Stimulated activated CD4-positive, alpha-beta T cell treated with anti-CD3 and anti-CD28 coated beads, Interleukin-1b, Interleukin-23, amount 100 ng/mL, for 48 hours (primary cell): ENCODE measurements at regions not wholly inside any gene's neighbourhood (a gene's known extent, or its start where the extent isn't known, plus 50 kb on each side); places are given as distances from the start of the nearest gene placed in this dataset.
A peak's percentile ranks its signal among the peaks of the same experiment; 100 is the strongest.

Experiments
- DNase-seq: peaks from one replicate; pipeline ENCODE4 v3.0.0-alpha.2; 2020

DNA sequence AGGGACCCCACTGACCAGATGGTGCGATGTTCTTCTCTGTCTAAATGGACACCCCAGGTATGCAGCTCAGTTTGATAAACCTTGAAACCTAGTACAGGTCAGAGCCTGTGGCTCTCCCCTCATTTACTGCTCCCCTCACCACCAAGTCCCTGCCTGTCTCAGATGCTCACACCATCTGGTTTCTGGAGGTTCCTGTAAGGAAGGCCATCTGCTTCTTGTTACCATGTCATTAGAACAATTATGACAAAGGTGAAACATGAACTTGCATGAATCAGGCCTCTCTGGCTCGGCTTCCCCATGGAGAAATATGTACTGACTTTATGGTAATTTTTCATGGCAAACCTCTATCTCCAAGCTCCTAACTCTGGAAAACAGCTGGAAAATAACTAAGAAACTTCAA, 965.7 kb downstream of the UQCRFS1 start:
- DNase-seq: no peak

DNA sequence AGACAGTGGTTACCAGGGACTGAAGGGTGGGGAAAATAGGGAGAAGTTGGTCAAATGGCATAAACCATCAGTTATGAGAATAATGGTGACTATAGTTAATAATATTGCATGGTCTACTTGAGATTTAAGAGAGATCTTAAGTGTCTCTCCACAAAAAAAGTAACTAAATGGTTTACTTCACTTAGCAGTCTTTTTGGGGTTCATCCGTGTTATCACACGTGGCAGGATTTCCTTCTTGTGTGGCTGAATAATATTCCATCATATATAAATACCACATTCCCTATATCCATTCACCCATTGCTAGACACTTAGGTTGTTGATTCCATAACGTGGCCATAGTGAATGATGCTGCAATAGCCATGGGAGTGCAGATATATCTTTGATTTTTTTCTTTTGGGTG, 967.0 kb downstream of the UQCRFS1 start:
- DNase-seq: no peak

DNA sequence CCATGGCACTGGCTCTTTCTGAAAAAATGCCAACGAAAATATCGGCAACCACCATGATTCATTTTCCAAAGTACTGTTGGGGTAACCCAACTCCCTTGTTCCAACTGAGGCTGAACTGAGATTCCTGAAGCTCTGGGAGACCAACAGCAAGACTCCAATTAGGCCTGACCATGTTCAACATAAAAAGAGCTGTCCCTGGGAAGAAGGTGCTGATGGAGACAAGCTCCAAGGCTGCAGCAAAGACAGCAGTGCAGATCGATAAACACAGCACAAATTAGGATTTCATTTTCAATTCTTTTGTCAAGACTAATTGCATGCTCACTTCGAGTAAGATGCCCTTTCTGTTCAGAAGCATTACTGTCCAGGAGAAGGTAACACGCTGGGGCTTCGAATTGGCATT, 968.0 kb downstream of the UQCRFS1 start:
- DNase-seq: no peak

DNA sequence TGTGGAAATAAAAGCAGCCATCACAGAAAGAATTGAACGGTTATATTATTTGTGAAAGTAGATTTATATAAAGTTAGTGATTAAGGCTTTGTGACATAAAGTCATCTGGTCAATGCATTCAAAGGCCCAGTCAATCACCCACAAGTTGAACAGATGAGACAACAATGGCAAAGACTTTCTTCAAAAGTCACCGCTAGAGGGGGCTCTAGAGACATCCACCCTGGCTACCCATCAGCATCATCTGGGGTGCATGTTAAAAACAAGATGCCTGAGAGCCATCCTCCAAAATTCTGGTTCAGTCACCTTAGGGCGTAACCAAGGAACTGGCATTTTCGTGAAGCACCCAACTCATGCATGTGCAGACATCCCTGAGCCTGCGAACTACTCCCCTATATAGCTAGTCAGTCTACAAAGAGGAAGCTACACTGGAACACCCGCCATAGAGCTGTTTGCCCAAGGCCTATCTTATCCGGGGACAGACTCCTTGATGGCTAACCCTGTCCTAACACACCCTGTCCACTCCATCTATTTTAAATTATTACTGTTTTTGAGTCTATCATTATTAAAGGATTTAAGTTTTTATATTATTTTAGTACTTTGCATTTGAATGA, 970.5 kb downstream of the UQCRFS1 start:
- DNase-seq: peak; percentile 2

DNA sequence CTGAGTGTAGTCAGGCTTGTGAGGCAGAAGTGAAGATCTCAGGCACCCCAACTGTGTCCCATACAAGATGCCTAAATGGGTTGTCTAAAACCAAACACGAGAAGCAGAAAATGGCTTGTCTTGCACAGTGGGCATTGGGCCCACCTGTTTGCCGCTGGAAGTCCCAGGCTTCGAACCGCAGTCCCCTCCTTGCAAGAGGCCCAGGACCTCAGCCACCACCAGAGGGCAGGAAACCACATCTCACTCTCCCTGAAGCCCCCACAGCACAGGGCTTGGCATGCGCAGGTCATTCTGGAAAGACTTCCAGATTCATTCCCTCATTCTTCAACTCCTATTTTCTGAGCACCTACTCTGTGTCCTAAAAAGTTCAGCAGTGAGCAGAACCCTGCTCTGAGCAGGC, 973.7 kb downstream of the UQCRFS1 start:
- DNase-seq: no peak

DNA sequence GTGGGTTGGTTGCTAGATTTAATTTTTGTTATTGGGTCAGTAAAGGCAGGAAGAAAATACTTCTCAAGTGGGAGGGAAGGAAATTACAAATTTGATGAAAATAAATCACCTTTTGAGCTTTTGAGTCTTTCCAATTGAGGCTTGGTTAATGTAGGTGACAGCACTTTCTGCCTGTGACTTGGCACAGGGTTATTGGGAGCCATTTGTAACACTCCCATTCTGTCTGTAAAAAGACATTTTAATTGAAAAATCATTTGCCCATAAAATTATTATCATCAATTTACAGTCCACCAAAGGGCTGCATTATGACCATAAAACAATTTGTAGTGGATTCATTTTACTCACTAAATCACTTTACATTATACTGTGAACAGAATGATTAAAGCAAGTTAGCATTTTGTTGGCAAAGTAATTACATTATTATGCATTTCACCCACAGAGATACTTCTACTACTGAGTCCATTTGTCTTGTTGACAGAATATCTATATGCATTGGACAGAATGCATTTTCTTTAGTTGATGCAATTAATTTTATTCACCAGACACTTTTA, 974.6 kb downstream of the UQCRFS1 start:
- no peak for DNase-seq

DNA sequence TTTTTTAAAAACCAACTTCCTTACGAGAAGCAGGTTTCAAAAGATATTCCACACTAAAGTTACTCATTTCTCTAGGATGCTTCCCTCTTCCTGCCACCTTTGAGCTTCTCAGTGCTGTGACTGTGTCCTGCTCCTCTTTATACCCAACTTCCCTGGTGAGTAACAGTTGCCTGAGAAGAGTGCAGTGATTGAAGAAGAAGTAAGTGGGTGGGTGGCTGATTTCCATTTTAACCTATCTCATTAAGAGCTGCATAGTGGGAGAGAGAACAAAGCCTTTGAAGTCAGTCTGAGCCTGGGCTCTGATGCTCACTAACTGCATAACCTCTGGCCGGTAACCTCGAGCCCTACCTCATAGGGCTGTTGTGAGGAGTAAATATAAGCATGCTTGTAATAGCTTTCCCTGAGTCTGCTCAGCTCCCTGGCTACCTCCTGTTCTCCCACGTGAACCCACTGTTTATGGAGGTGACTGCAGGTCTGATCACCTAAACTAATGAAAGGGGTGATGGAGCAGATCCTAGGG, 977.3 kb downstream of the UQCRFS1 start:
- DNase-seq: no peak

DNA sequence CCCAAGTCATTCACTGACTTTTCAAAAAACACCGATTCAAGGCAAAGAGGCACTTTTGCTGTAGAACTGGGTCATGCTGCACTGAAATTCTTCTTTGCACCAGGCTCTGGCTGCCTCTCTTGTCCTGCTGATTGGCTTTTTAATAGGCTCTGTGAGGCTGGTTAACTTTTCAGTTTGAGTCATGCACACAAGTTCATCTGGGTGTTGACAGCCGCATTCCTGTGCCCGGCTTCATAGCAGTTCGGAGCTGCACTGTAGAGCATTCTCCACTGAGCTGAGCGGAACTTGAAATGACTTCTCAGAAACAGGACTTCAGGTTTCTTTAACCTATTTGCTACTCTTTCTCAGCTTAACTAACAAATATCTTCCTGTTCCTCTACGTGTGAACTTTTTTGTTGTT, 978.3 kb downstream of the UQCRFS1 start:
- no peak for DNase-seq

DNA sequence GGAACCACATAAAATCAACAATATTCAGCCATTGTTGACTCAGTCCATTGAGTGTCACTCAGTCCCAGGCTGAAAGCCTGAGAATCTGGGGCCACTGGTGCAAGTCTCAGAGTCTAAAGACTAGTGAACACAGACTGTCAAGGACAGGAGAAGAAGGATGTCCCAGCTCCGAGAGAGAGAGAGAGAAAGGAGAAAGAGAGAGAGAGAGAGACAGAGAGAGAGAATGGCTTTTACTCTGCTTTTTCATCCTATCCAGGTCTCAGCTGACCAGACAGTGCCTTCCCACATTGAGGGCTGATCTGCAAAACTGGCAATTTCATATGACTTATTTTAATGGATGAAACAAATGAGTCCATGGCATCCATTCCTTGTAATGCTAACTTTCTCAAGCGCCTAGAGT, 984.1 kb downstream of the UQCRFS1 start:
- no peak for DNase-seq

DNA sequence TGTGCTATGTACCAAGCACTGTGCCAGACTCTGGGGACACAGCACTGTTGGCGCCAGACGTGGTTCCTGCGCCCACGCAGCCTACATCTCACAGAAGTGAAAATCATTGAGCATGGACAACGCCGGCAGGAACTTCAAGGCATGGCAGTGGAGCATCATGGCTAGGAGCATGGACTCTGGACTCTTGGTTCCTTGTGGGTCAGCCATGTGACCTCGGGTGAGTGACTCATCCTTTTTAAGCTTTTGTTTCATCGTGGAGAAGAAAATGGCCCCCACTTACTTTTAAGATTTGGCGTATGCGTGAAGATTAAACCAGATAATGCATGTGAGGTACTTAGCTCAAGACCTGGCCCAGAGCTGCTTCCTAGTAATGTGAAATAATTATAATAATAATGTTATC, 988.5 kb downstream of the UQCRFS1 start:
- DNase-seq: no peak

DNA sequence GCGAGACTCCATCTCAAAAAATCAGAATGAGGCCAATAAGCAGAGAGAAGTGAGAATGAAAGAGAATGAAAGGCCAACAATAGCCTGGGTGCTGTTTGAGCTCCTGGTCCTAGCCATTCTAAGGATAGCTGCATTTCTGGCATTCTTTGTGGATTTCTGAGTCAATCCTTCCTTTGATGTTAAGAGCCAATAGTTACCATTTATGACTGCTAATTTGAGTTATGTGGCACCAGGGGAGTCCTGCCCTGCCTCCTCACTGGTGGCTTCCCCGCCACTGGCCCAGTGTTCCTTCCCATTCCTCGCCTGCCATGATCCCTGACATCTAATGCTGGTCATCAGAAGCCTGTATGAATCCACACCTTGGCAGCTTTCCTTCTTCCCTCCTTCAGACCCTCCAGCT, 991.2 kb downstream of the UQCRFS1 start:
- DNase-seq: no peak

DNA sequence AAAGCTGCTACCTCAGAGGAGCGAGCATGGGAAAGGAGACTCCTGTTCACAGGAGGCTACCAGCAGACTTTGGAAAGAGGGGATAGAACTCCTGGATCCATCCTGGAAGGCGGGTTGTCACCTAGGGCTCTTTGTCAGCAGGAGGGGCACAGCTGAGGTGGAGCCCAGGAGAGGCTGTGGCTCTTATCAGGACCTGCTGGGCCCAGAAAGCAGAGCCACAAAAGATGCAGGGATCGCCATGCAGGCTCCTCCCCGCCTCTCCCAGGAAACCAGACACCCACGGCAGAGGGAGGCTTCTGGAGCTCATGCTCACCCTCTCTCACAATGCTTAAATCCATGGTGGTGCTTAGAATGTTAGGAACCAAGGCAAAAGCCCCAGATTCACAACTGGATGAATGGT, 994.2 kb downstream of the UQCRFS1 start:
- no peak for DNase-seq

DNA sequence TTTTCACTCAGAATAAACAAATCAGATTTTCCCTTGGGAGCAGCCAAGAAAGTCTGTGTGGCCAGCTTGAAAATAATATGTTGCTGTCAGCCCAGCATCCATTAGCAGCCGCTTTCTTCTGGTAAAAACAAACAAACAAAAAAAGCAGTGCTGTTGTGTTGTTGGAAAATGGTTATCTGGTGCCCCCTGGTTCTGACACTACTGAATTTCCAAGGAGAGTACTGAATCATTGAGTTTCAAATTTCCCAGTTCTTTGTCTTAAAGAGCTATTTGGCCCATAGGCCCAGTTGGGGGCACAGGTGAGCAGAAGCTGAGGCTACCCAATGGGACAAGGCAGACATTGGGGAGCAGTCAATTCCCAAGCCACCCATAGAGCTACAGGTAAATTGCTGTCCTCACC, 995.9 kb downstream of the UQCRFS1 start:
- DNase-seq: no peak

DNA sequence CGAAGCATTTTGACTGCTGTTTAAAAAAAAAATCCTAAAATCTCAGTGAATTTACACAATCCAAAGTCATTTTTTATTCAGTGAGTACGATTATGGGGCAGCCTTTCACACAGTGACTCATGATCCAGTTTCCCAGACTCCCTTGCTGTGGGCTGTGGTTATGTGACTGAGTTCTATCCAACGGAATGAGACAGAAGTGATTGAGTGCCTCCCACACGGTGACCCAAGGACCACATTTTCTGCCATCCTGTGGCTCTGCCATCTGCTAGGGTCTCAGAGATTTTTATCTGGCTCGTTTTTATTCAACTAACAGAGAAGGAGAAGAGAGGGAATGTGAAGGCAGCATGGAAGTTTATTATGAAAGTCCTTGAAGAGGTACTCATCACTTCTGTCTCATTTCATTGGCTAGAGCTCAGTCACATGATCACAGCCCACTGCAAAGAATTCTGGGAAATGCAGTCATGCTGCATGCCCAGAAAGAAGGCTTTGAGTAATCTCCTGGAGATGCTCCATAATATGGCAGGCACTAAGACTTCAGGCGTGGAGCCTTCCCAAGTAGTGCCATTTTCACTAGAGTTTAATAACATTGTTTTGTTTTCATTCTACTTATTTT, 999.4 kb downstream of the UQCRFS1 start:
- no peak for DNase-seq

DNA sequence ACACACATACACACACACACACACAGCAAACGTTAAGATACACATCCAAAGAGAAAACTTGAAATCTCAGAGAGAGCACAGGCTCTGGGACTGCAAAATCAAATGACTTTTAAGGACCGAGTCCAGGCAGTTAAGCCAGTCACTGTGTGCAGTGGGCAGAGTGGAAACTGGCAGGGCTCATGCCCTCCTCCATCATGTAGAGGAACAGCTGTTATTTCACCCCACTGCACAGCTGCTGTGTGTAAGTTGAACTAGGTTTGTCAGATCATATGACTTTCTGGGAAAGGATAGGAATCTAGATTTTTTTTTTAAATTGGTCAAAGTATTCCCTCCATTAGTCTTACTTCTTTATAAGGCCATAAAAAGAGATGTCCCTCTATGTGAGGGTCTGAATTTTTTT, 1002.1 kb downstream of the UQCRFS1 start:
- DNase-seq: no peak

DNA sequence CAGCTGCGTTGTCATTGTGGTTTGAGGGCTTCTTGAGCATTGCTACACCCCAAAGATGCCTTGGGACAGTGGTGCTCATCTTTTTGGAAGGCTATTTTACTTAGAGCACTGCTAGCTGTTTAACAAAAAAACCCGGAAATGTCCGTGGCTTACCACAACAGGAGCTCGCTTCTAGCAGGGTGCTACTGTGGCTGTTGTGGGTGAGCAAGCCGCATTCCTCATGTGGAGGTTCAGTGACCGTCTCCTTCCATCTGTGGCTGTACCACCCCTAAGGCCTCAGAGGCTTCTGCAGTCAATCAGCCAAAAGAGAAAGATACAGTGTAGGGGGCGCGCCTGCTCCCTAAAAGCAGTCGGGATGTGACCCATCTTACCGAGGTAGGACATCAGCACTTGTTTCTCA, 1004.2 kb downstream of the UQCRFS1 start:
- no peak for DNase-seq

DNA sequence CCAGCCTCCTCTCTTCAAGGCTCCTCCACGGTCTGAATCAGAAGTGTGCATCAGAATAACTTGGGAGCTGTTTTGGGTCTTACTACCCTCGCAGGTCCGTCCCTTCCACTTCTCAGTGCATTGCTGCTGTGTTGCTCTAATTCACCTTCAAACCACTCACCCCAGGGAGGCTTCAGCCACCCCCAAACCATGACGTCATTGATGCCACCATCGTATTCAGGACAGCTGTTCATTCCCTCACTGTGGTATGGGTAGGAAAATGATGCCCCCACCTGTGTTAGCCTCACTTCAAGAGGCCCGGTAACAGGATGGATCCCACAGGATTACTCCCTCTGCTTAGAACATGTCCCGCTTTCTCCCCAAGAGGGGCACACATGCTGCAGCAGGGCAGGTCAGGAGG, 1005.7 kb downstream of the UQCRFS1 start:
- DNase-seq: no peak

DNA sequence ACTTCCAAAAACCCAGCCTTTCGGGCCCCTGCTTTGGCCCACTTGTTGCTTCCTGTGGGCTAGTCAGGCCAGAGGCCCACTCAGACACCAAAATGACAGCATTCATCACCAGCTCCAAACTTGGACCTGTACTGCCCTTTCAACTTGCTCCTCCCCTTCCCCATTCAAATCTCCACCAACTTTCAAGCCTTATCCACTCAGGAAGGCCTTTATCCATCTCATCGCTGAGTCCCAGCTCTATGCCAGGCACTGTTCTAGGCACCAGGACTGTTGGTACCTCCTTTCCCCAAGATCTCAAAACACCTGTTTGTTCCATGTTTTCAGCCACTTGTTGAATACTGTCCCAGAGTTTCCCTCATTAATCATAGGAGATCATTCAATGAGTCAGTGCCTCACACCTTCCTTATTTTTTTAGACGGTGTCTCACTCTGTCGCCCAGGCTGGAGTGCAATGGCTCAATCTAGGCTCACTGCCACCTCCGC, 1011.4 kb downstream of the UQCRFS1 start:
- no peak for DNase-seq

DNA sequence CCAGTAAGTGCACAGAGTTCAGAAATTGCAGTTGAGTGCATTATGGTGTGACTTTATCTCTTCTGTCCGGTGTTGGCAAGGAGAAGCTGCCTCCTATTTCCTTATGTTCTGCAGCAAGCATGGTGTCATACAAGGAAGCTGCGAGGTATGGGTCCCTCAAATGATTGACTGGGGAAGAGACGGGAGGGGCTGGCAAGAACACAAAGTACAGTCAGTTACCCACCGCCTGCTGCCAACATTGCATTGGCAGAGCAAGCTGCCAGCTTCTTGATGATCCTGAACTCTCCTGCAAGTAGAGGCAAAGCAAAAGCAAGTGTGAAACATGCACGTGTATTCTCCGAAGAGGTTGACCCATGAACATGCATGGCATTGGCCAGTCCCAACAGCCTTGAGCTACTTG, 1013.6 kb downstream of the UQCRFS1 start:
- DNase-seq: no peak

DNA sequence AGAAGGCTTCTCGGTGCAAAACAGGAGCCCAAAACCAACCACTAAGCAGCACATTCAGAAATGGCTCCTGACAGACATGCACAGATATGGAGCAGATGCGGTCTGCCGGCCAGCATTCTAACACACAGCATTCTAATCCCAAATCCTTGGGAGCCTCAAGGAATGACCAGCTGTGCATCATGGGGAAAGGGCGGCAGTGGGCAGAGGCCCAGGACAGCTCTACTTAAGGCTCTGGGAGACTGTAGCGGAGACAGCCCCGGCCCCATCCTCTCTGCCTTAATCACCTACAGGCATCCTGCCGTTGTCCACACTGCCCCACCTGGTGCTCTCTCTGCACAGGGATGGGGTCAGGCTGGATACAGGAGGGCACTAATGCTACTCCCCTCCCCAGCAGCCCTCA, 1016.0 kb downstream of the UQCRFS1 start:
- no peak for DNase-seq

DNA sequence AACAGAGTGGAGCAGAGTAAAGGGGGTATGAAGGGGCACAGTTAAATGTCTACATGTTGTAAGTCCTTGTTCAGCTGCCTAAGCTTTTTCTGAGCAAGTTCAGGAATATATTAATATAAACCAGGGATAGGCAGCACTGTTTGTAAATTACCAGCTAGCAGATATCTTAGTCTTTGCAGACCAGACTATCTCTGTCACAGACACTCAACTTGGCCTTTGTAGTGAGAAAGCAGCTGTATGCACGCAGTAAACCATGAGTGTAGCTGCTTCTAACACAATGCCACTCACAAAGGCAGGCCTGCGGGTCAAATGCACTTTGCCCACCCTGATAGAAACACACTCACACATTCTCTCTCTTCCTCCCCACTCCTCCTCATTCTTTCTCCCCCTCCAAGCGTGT, 1016.9 kb downstream of the UQCRFS1 start:
- DNase-seq: no peak

DNA sequence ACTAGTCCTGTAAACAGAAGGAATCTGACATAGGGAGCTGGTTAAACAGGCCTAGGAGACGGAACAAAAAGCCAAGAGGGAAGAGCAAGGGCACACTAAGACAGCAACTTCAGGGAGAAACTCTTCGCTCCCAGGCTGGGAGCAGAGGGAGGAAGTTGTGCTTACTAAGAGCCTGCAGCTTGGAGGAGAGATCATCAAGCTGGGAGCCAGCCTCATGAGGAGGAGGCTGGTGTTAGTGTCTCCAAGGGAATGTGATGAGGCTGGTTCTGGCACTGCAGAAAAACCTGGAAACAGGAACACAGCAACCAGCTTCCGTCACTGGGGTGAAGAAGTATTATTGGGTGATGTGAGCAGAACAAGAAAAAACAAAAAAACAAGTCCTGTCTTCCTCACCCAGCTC, 1027.3 kb downstream of the UQCRFS1 start:
- DNase-seq: no peak

DNA sequence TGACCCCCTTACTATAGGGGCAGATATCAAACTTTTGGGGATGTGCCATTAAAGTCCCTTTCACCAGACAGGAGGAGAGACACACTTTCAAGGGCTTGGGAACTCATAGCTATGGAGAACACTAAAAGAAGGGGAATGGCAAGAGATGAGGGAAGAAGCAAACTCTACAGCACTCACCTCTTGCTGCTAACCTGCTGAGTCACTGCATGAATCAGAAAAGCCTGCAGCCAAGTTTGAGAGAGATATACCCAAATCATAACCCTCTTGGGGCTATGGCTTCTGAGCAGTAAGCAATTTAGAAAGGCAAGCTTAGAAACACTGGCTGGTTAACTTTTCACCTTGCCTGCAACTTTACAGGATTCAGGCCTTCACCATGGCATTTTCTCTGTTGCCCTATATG, 1028.0 kb downstream of the UQCRFS1 start:
- no peak for DNase-seq

DNA sequence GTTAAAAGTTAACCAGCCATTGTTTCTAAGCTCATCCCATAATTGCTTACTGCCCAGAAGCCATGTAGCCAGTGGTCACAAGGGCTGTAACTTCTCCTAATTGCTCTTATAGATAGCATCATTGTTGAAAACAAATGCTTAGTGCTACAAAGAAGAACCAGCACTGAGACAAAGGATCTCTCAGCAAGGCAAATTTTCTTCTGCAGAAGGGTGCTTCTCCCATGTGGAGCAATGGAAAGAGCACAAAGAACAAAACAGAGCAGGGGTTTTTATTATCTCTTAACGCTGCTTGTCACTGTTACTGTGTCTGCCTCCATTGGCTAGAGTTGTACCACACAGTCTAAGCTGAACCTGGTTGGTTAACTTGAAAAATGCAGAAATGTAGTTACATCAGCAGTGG, 1036.8 kb downstream of the UQCRFS1 start:
- no peak for DNase-seq

DNA sequence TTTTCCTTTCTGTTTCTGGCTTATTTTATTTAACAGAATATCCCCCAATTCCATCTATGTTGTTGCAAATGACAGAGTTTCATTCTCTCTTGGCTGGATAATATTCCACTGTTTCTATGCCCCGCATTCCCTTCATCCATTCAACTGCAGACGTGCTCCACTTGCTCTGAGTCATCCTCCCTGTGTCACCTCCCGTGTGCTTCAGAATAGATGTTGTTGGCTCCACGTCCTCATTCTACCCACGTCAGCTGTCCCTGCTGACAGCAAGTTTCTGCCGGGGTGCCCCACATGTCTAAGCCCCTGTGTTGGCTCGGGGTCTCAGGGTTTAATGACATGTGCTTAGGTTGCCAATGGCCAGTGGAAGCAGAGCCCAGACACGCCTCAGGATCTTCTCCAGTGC, 1041.0 kb downstream of the UQCRFS1 start:
- no peak for DNase-seq
